Neuronal stem cell (in vitro differentiated cells): ENCODE measurements at regions not wholly inside any gene's neighbourhood (a gene's known extent, or its start where the extent isn't known, plus 50 kb on each side); places are given as distances from the start of the nearest gene placed in this dataset.

Source experiments
- DNase-seq: peaks from one replicate; pipeline ENCODE4 v3.0.0-alpha.2; 2013; ENCODE audit warnings: low spot score
- H2AFZ ChIP-seq: one replicate; pipeline ENCODE4 v1.6.1; 2013; ENCODE audit warnings: mild to moderate bottlenecking, low read length, inconsistent platforms
- H2AK5ac ChIP-seq: 2 replicates; pipeline ENCODE4 v1.6.1; 2013; ENCODE audit warnings: low read depth, mild to moderate bottlenecking, inconsistent platforms, low read length, moderate library complexity, mixed read lengths
- H2BK120ac ChIP-seq: 2 replicates; pipeline ENCODE4 v1.6.1; 2013; ENCODE audit warnings: low read depth, mild to moderate bottlenecking, inconsistent platforms, low read length, moderate library complexity, mixed read lengths
- H2BK12ac ChIP-seq: one replicate; pipeline ENCODE4 v1.6.1; 2013; ENCODE audit warnings: low read length, inconsistent platforms
- H2BK15ac ChIP-seq: 2 replicates; pipeline ENCODE4 v1.6.1; 2013; ENCODE audit warnings: mild to moderate bottlenecking, low read length, inconsistent platforms, mixed read lengths
- H2BK5ac ChIP-seq: one replicate; pipeline ENCODE4 v1.6.1; 2013; ENCODE audit warnings: inconsistent platforms, mild to moderate bottlenecking, low read length, moderate library complexity
- H3K14ac ChIP-seq: one replicate; pipeline ENCODE4 v1.6.1; 2013; ENCODE audit warnings: low read length, inconsistent platforms
- H3K18ac ChIP-seq: 2 replicates; pipeline ENCODE4 v1.6.1; 2013; ENCODE audit warnings: low read length, inconsistent platforms
- H3K23ac ChIP-seq: 2 replicates; pipeline ENCODE4 v1.6.1; 2013; ENCODE audit warnings: low read depth, mild to moderate bottlenecking, mixed read lengths, low read length, inconsistent platforms; ENCODE audit not compliant: poor library complexity
- H3K27ac ChIP-seq: replicated peaks from 3 replicates; pipeline ENCODE4 v1.5.1; 2013; ENCODE audit warnings: low read length, inconsistent platforms
- H3K27me3 ChIP-seq, 3 experiments: 2 replicates each; pipeline ENCODE4 v1.6.1; 2013; ENCODE audit warnings: low read length in 3 of 3, mild to moderate bottlenecking in 2 of 3, inconsistent platforms in 1 of 3, low read depth in 1 of 3, mixed read lengths in 1 of 3, moderate library complexity in 1 of 3; ENCODE audit not compliant: control insufficient read depth in 3 of 3, insufficient read depth in 3 of 3
- H3K36me3 ChIP-seq, 2 donors: replicated peaks in 1 of 2; 2 replicates each; pipeline ENCODE4 v1.6.1; 2013; ENCODE audit warnings: low read length in 2 of 2; ENCODE audit not compliant: control insufficient read depth in 2 of 2, insufficient read depth in 2 of 2
- H3K4ac ChIP-seq: 2 replicates; pipeline ENCODE4 v1.6.1; 2013; ENCODE audit warnings: inconsistent platforms, mild to moderate bottlenecking, low read length, moderate library complexity
- H3K4me1 ChIP-seq, 2 donors: 1 replicate in 1 of 2; 2 replicates in 1 of 2; pipeline ENCODE4 v1.6.1; 2013; ENCODE audit warnings: low read length in 2 of 2, low read depth in 1 of 2; ENCODE audit not compliant: control insufficient read depth in 2 of 2, insufficient read depth in 1 of 2
- H3K4me2 ChIP-seq: one replicate; pipeline ENCODE4 v1.6.1; 2013; ENCODE audit warnings: mild to moderate bottlenecking, low read length, inconsistent platforms; ENCODE audit not compliant: insufficient read depth, poor library complexity, severe bottlenecking
- H3K4me3 ChIP-seq, 2 donors: 2 replicates each; pipeline ENCODE4 v1.5.1; 2013; ENCODE audit warnings: low read length in 2 of 2, mild to moderate bottlenecking in 2 of 2, inconsistent platforms in 1 of 2, moderate library complexity in 1 of 2
- H3K79me1 ChIP-seq: one replicate; pipeline ENCODE4 v1.6.1; 2013; ENCODE audit warnings: low read depth, mild to moderate bottlenecking, inconsistent platforms, low read length, moderate library complexity
- H3K9ac ChIP-seq: one replicate; pipeline ENCODE4 v1.6.1; 2013; ENCODE audit warnings: mild to moderate bottlenecking, low read depth, low read length, inconsistent platforms; ENCODE audit not compliant: poor library complexity
- H3K9me3 ChIP-seq, 2 donors: replicated peaks in 1 of 2; 2 replicates each; pipeline versions ENCODE3 to v1.6.1; 2013; ENCODE audit warnings: low read length in 2 of 2, mild to moderate bottlenecking in 2 of 2, inconsistent platforms in 1 of 2, low read depth in 1 of 2, mixed read lengths in 1 of 2, moderate library complexity in 1 of 2; ENCODE audit not compliant: control insufficient read depth in 2 of 2, insufficient read depth in 1 of 2
- H4K8ac ChIP-seq: one replicate; pipeline ENCODE4 v1.6.1; 2013; ENCODE audit warnings: low read depth, mild to moderate bottlenecking, inconsistent platforms, low read length, moderate library complexity
- H4K91ac ChIP-seq: one replicate; pipeline ENCODE4 v1.6.1; 2013; ENCODE audit warnings: low read length, low read depth, mild to moderate bottlenecking, inconsistent platforms; ENCODE audit not compliant: poor library complexity
- WGBS, 2 donors: extraction: QIAGEN DNeasy Blood & Tissue Kit; methylation state at CpG; one replicate each; pipeline ENCODE4 v1.1.7; 2013; ENCODE audit warnings: missing lambda C conversion rate in 2 of 2, mixed read lengths in 1 of 2; ENCODE audit not compliant: insufficient read length in 2 of 2, insufficient replicate concordance in 1 of 2; ENCODE audit errors: extremely low coverage in 2 of 2; 5-methylcytosine and 5-hydroxymethylcytosine counted together

DNA sequence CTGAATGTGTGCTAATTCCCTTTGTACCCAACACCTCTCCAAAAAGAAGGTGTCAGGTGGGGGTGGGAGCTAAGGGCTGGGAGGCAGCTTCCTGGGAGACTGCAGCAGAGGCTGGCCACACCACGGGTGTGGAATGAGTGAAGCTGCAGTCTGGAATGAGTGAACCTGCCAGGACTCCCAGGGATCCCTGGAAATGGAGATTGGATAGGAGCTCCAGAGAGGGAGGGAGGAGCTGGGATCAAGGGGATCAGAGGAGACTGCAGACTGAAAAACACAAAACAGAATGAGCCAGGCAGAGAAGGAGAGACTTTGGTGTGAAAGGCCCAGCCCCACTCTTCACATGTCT is 387.0 kb upstream of the SULF2 start:
- Histone ChIP-seq H3K27me3 (no peaks in the 10 kb centered on the region), H3K14ac (no peak overlapping the region), H3K4me2 (no peak overlapping the region), H3K18ac (peak overlapping the region; percentile 6), H2AFZ (no peak overlapping the region), H3K9me3 (peaks cover 0 to 16% of the 10 kb centered on the region in 2 donors), H2BK15ac (no peak overlapping the region), H3K36me3 (no peaks in the 10 kb centered on the region), H3K23ac (no peak overlapping the region), H2AK5ac (no peak overlapping the region), H4K91ac (no peak overlapping the region), H2BK12ac (no peak overlapping the region), H3K4me3 (no peak overlapping the region), H2BK120ac (no peak overlapping the region), H3K79me1 (no peaks in the 10 kb centered on the region), H3K4ac (no peak overlapping the region), H3K9ac (no peak overlapping the region), H4K8ac (no peak overlapping the region), H3K27ac (no peak overlapping the region), H2BK5ac (no peak overlapping the region), H3K4me1 (peaks cover 0 to under 1% of the 10 kb centered on the region in 2 donors)
- no peak for DNase-seq
- no CpG with 5 or more reads among the region's 1 CpG for WGBS, 2 donors

DNA sequence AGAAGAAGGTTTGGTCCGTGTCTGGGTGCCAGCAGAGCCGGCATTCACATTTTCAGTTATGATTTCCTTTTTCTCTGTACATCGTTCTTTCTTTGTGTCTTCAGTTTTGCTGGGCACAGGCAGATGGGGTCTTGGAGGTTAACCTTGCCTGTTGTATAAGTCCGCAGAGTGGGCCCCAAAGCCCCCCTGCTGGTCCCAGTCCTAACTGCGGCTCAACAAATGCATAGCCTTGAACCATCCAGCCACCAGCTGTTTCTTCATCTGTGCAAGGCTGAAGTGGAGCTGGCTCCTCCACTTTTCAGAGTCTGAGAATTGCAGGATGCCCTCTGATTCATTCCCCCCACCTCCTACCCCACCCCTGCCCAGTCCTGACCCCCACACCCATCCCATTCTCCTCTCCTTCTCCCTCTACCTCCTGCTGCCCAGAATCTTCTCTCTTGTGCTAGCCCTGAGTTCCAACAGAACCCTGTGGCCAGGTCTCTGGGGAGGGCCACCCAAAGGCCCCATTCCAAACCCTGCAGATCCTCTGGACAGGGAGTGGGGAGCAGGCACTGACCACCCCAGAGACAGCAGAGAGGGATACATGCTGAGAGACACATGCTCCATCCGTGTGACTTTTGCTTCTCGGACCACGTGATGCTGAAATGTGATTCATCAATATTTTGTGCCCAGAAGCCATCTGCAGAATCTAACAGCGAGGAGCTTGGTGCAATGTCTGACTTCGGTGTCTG is 386.5 kb upstream of the SULF2 start:
- Histone ChIP-seq H3K9me3 (peaks cover 0 to 16% of the 10 kb centered on the region in 2 donors), H4K8ac (no peak overlapping the region), H2BK120ac (no peak overlapping the region), H3K4me1 (no peaks in the 10 kb centered on the region), H3K9ac (no peak overlapping the region), H3K79me1 (no peaks in the 10 kb centered on the region), H3K4me3 (no peak overlapping the region), H2BK5ac (no peak overlapping the region), H3K18ac (peak overlapping the region; percentile 30), H4K91ac (no peak overlapping the region), H3K4ac (no peak overlapping the region), H3K14ac (no peak overlapping the region), H3K23ac (no peak overlapping the region), H2AFZ (no peak overlapping the region), H2BK15ac (peak overlapping the region; percentile 30), H3K27ac (no peak overlapping the region), H3K4me2 (no peak overlapping the region), H2AK5ac (no peak overlapping the region), H3K36me3 (no peaks in the 10 kb centered on the region), H3K27me3 (no peaks in the 10 kb centered on the region), H2BK12ac (no peak overlapping the region)
- DNase-seq, result no peak
- WGBS, 2 donors, result no CpG with 5 or more reads among the region's 10 CpGs

DNA sequence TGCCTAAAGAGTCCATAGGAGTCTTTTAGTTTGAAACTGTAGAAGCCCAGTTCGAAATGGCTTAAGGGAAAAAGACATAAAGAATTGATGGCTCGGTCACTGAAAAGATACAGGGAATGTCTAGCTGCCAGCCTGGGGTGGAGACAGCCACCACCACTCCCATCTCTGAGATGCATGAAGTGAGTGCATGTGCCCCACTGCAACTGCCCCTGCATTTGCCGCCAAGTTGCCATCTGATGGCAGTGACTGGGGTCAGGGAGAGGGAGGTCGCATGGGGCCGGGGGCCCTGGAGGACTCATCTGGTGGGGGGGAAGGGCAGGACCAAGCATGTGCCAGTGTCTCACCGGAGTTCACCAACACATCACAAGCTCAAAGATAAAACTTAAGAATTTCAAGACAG is 385.8 kb upstream of the SULF2 start:
- no CpG with 5 or more reads among the region's 6 CpGs for WGBS, 2 donors
- Histone ChIP-seq H3K9ac (no peak overlapping the region), H3K14ac (no peak overlapping the region), H3K9me3 (peaks cover 0 to 16% of the 10 kb centered on the region in 2 donors), H4K8ac (no peak overlapping the region), H3K18ac (peak overlapping the region; percentile 21), H2BK15ac (no peak overlapping the region), H3K4me1 (no peaks in the 10 kb centered on the region), H2BK5ac (no peak overlapping the region), H2AFZ (no peak overlapping the region), H3K4ac (no peak overlapping the region), H3K27ac (no peak overlapping the region), H2BK12ac (no peak overlapping the region), H3K4me2 (no peak overlapping the region), H3K27me3 (peaks cover 0 to 1% (median 0%) of the 10 kb centered on the region in 3 experiments), H3K79me1 (no peaks in the 10 kb centered on the region), H2BK120ac (no peak overlapping the region), H3K23ac (no peak overlapping the region), H3K36me3 (no peaks in the 10 kb centered on the region), H3K4me3 (no peak overlapping the region), H2AK5ac (no peak overlapping the region), H4K91ac (no peak overlapping the region)
- DNase-seq, result no peak

DNA sequence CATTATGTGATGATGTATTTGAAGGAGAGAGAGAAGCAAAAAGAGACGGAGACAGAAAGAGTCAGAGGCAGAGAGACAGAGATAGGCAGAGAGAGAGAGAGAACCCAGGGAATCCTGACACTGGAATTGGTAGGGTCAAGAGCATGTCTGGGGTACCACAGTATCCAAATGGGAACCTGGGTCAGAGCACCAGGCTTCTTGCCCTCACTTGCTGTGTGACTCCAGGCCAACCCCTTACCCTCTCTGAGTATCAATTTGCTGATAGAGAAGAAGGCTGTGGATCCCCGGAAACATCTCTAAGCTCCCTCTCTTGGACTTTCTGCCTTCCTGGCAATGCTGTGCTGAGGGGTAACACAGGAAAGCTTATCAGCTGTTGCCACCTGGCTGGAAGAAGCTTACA is 385.3 kb upstream of the SULF2 start:
- Histone ChIP-seq H3K4me2 (no peak overlapping the region), H2BK15ac (no peak overlapping the region), H3K14ac (no peak overlapping the region), H3K4ac (no peak overlapping the region), H3K9me3 (peaks cover 0 to 16% of the 10 kb centered on the region in 2 donors), H2BK12ac (no peak overlapping the region), H3K23ac (no peak overlapping the region), H2BK120ac (no peak overlapping the region), H3K79me1 (no peaks in the 10 kb centered on the region), H3K9ac (no peak overlapping the region), H2AFZ (no peak overlapping the region), H3K4me3 (no peak overlapping the region), H3K18ac (no peak overlapping the region), H3K27ac (no peak overlapping the region), H4K91ac (no peak overlapping the region), H2AK5ac (no peak overlapping the region), H3K27me3 (peaks cover 0 to 2% (median 0%) of the 10 kb centered on the region in 3 experiments), H2BK5ac (no peak overlapping the region), H3K36me3 (no peaks in the 10 kb centered on the region), H4K8ac (no peak overlapping the region), H3K4me1 (no peaks in the 10 kb centered on the region)
- no peak for DNase-seq
- no CpG with 5 or more reads among the region's 2 CpGs for WGBS, 2 donors
